ENCODE measurements at regions not wholly inside any gene's neighbourhood (a gene's known extent, or its start where the extent isn't known, plus 50 kb on each side); places are given as distances from the start of the nearest gene placed in this dataset.

- Histone ChIP-seq H3K36me3 (ENCODE audit: insufficient read depth, low read length) (no peaks in the 10 kb centered on the region), H3K9ac (ENCODE audit: low read depth, low read length) (no peak overlapping the region), H3K27me3 (ENCODE audit: insufficient read depth, low read length, poor library complexity) (peaks cover 6% of the 10 kb centered on the region), H3K79me2 (ENCODE audit: insufficient read depth, low read length) (no peaks in the 10 kb centered on the region), H3K4me1 (ENCODE audit: insufficient read depth, low read length) (no peaks in the 10 kb centered on the region), H3K9me3 (ENCODE audit: insufficient read depth, low read length, severe bottlenecking) (no peaks in the 10 kb centered on the region), H3K4me3 (ENCODE audit: low read depth in 1 of 2, low read length in 2 of 2) (no peak overlapping the region), H3K27ac (ENCODE audit: low read length) (no peak overlapping the region), H3K4me2 (ENCODE audit: insufficient read depth, low read length) (no peak overlapping the region), H2AFZ (ENCODE audit: low read depth, low read length) (no peak overlapping the region), H4K20me1 (ENCODE audit: insufficient read depth, low read length) (no peaks in the 10 kb centered on the region)
- DNase-seq, result no peak
- no peak for TF ChIP-seq CTCF (IDR thresholded peaks at IDR 0.05; ENCODE audit: borderline replicate concordance, extremely low read depth, low read length, poor library complexity, severe bottlenecking)
- TF ChIP-seq EZH2 (IDR thresholded peaks at IDR 0.05; ENCODE audit: borderline replicate concordance, low read depth, low read length, severe bottlenecking), result no peak
- no peak for ATAC-seq (ENCODE audit: insufficient read depth, low read depth)
These were observed 280.0 kb upstream of the SPTLC3 start for GRCh38 chr20:12728782-12729181.

GRCh38 chr20:12729326-12729725 is 279.4 kb upstream of the SPTLC3 start:
- Histone ChIP-seq H3K27ac (ENCODE audit: low read length) (no peak overlapping the region), H3K9ac (ENCODE audit: low read depth, low read length) (no peak overlapping the region), H3K4me3 (ENCODE audit: low read depth in 1 of 2, low read length in 2 of 2) (no peak overlapping the region), H2AFZ (ENCODE audit: low read depth, low read length) (no peak overlapping the region), H4K20me1 (ENCODE audit: insufficient read depth, low read length) (no peaks in the 10 kb centered on the region), H3K9me3 (ENCODE audit: insufficient read depth, low read length, severe bottlenecking) (no peaks in the 10 kb centered on the region), H3K36me3 (ENCODE audit: insufficient read depth, low read length) (no peaks in the 10 kb centered on the region), H3K27me3 (ENCODE audit: insufficient read depth, low read length, poor library complexity) (peaks cover 10% of the 10 kb centered on the region), H3K4me2 (ENCODE audit: insufficient read depth, low read length) (no peak overlapping the region), H3K79me2 (ENCODE audit: insufficient read depth, low read length) (no peaks in the 10 kb centered on the region), H3K4me1 (ENCODE audit: insufficient read depth, low read length) (no peaks in the 10 kb centered on the region)
- no peak for TF ChIP-seq EZH2 (IDR thresholded peaks at IDR 0.05; ENCODE audit: borderline replicate concordance, low read depth, low read length, severe bottlenecking)
- TF ChIP-seq CTCF (IDR thresholded peaks at IDR 0.05; ENCODE audit: borderline replicate concordance, extremely low read depth, low read length, poor library complexity, severe bottlenecking), result no peak
- DNase-seq (no peak), ATAC-seq (ENCODE audit: insufficient read depth, low read depth) (no peak)

GRCh38 chr20:12733811-12734210 is 275.0 kb upstream of the SPTLC3 start:
- no peak for DNase-seq

More at GRCh38 chr20:12733811-12734210, 275.0 kb upstream of the SPTLC3 start:
- ATAC-seq (ENCODE audit: insufficient read depth, low read depth), result no peak
- Histone ChIP-seq H3K36me3 (ENCODE audit: insufficient read depth, low read length) (no peaks in the 10 kb centered on the region), H3K9ac (ENCODE audit: low read depth, low read length) (no peak overlapping the region), H3K27me3 (ENCODE audit: insufficient read depth, low read length, poor library complexity) (peaks cover 14% of the 10 kb centered on the region), H4K20me1 (ENCODE audit: insufficient read depth, low read length) (no peaks in the 10 kb centered on the region), H3K4me2 (ENCODE audit: insufficient read depth, low read length) (no peak overlapping the region), H2AFZ (ENCODE audit: low read depth, low read length) (no peak overlapping the region), H3K27ac (ENCODE audit: low read length) (no peak overlapping the region), H3K9me3 (ENCODE audit: insufficient read depth, low read length, severe bottlenecking) (no peaks in the 10 kb centered on the region), H3K79me2 (ENCODE audit: insufficient read depth, low read length) (no peaks in the 10 kb centered on the region), H3K4me3 (ENCODE audit: low read depth in 1 of 2, low read length in 2 of 2) (no peak overlapping the region), H3K4me1 (ENCODE audit: insufficient read depth, low read length) (no peaks in the 10 kb centered on the region)
- TF ChIP-seq CTCF (IDR thresholded peaks at IDR 0.05; ENCODE audit: borderline replicate concordance, extremely low read depth, low read length, poor library complexity, severe bottlenecking) (no peak), EZH2 (IDR thresholded peaks at IDR 0.05; ENCODE audit: borderline replicate concordance, low read depth, low read length, severe bottlenecking) (no peak)
